ENCODE measurements at regions not wholly inside any gene's neighbourhood (a gene's known extent, or its start where the extent isn't known, plus 50 kb on each side); places are given as distances from the start of the nearest gene placed in this dataset.
"Not testable (repeated sequence)": the region's sequence is repeated elsewhere in the genome, so short reads cannot be mapped to it uniquely, and the experiment has no call there.

- no peak for DNase-seq
Observed at GRCh38 chr16:17936766-17937402, 399.7 kb downstream of the NPIPA8 start.

GRCh38 chr16:17930280-17930679, 406.3 kb downstream of the NPIPA8 start:
- no peak for DNase-seq

- no peak for DNase-seq
Observed at GRCh38 chr16:17926866-17927399, 409.6 kb downstream of the NPIPA8 start.

- no peak for DNase-seq
Observed at GRCh38 chr16:17926461-17926860, 410.1 kb downstream of the NPIPA8 start.

- no peak for DNase-seq
Observed at GRCh38 chr16:17925761-17926160, 410.8 kb downstream of the NPIPA8 start.

- peak; percentile 59 to 76 (median 62) for DNase-seq
Observed at GRCh38 chr16:17921357-17921978, 415.1 kb downstream of the NPIPA8 start.

- no peak for DNase-seq
Observed at GRCh38 chr16:17917316-17918019, 419.1 kb downstream of the NPIPA8 start.

GRCh38 chr16:17915791-17916190, 420.7 kb downstream of the NPIPA8 start:
- no peak for DNase-seq

- DNase-seq, result no peak
Observed at GRCh38 chr16:17914168-17914567, 422.4 kb downstream of the NPIPA8 start.

- DNase-seq, result not testable (repeated sequence)
Observed at GRCh38 chr16:17911578-17911977, 425.0 kb downstream of the NPIPA8 start.

GRCh38 chr16:17906626-17907025, 429.9 kb downstream of the NPIPA8 start:
- DNase-seq, result not testable (repeated sequence)

GRCh38 chr16:17901309-17901708, 430.5 kb upstream of the XYLT1 start:
- no peak for DNase-seq

- no peak for DNase-seq
Observed at GRCh38 chr16:17899141-17899540, 428.4 kb upstream of the XYLT1 start.

- DNase-seq, result no peak
Observed at GRCh38 chr16:17887963-17888362, 417.2 kb upstream of the XYLT1 start.

GRCh38 chr16:17885659-17886207, 415.0 kb upstream of the XYLT1 start:
- no peak for DNase-seq

- DNase-seq, result no peak
Observed at GRCh38 chr16:17877821-17878360, 407.1 kb upstream of the XYLT1 start.

GRCh38 chr16:17866996-17867395, 396.2 kb upstream of the XYLT1 start:
- DNase-seq, result no peak

- no peak for DNase-seq
Observed at GRCh38 chr16:17861981-17862479, 391.3 kb upstream of the XYLT1 start.

- DNase-seq, result no peak
Observed at GRCh38 chr16:17858061-17858460, 387.3 kb upstream of the XYLT1 start.

GRCh38 chr16:17853958-17854357, 383.2 kb upstream of the XYLT1 start:
- DNase-seq, result no peak

GRCh38 chr16:17852977-17853702, 382.4 kb upstream of the XYLT1 start:
- no peak for DNase-seq

- no peak for DNase-seq
Observed at GRCh38 chr16:17850581-17851250, 380.0 kb upstream of the XYLT1 start.
